ENCODE measurements at regions not wholly inside any gene's neighbourhood (a gene's known extent, or its start where the extent isn't known, plus 50 kb on each side); places are given as distances from the start of the nearest gene placed in this dataset.

- DNase-seq (ENCODE audit: low read depth, low spot score), result no peak
- no peak overlapping the region for H2AFZ ChIP-seq (ENCODE audit: low read depth, low read length)
- no peaks in the 10 kb centered on the region for H3K4me1 ChIP-seq (ENCODE audit: control insufficient read depth, extremely low read depth, insufficient read depth, low read length)
- no peaks in the 10 kb centered on the region for H3K9me1 ChIP-seq (replicated peaks; ENCODE audit: control insufficient read depth, extremely low read depth, insufficient read depth, low read length)
- dilution Hi-C loops (cut with MboI; ENCODE audit: extremely low pct_ligation_motif_present, low sequenced_read_pairs), result no loop called here
- FAIRE-seq, result no peak
- H3K9ac ChIP-seq (replicated peaks; ENCODE audit: extremely low read depth, insufficient read depth, low read length), result no peak overlapping the region
- no peak for TF ChIP-seq EZH2 (IDR thresholded peaks at IDR 0.05; ENCODE audit: borderline replicate concordance, low read depth, low read length, severe bottlenecking)
- TF ChIP-seq, protein P1, sequence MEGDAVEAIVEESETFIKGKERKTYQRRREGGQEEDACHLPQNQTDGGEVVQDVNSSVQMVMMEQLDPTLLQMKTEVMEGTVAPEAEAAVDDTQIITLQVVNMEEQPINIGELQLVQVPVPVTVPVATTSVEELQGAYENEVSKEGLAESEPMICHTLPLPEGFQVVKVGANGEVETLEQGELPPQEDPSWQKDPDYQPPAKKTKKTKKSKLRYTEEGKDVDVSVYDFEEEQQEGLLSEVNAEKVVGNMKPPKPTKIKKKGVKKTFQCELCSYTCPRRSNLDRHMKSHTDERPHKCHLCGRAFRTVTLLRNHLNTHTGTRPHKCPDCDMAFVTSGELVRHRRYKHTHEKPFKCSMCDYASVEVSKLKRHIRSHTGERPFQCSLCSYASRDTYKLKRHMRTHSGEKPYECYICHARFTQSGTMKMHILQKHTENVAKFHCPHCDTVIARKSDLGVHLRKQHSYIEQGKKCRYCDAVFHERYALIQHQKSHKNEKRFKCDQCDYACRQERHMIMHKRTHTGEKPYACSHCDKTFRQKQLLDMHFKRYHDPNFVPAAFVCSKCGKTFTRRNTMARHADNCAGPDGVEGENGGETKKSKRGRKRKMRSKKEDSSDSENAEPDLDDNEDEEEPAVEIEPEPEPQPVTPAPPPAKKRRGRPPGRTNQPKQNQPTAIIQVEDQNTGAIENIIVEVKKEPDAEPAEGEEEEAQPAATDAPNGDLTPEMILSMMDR (IDR thresholded peaks at IDR 0.05; ENCODE audit: extremely low read depth in 1 of 2, insufficient read depth in 1 of 2, low read depth in 1 of 2, low read length in 2 of 2), result no peak
- TF ChIP-seq MYC (IDR thresholded peaks at IDR 0.05; ENCODE audit: low read depth, low read length), result no peak
- no peak for TF ChIP-seq MAX (IDR thresholded peaks at IDR 0.05; ENCODE audit: insufficient read depth, insufficient read length)
- no peak for TF ChIP-seq GATA2 (IDR thresholded peaks at IDR 0.05; ENCODE audit: insufficient read depth, insufficient read length, low read depth, low read length)
- TF ChIP-seq JUN (IDR thresholded peaks at IDR 0.05; ENCODE audit: borderline replicate concordance, insufficient read depth, insufficient read length, low read depth), result no peak
- TF ChIP-seq POLR2AphosphoS5 (IDR thresholded peaks at IDR 0.05; ENCODE audit: insufficient read depth, low read depth, low read length), result no peak
- no peak for TF ChIP-seq FOS (IDR thresholded peaks at IDR 0.05; ENCODE audit: borderline replicate concordance, insufficient read depth, low read length)
- TF ChIP-seq POLR2A (IDR thresholded peaks at IDR 0.05; ENCODE audit: low read depth, low read length), result no peak
- H3K9me3 ChIP-seq (replicated peaks; ENCODE audit: control insufficient read depth, insufficient read depth, low read length), result no peaks in the 10 kb centered on the region
- intact Hi-C loops (cut with micrococcal nuclease), result no loop called here
- H3K36me3 ChIP-seq (ENCODE audit: control insufficient read depth in 2 of 2, extremely low read depth in 1 of 2, insufficient read depth in 2 of 2, low read length in 2 of 2), result no peaks in the 10 kb centered on the region
- H3K4me2 ChIP-seq (ENCODE audit: insufficient read depth, low read length), result no peak overlapping the region
- no TSS peak for BruUV-seq (replicated peaks)
- ChIA-PET CTCF (no interaction called here), POLR2A (no interaction called here)
- H3K27me3 ChIP-seq (ENCODE audit: control insufficient read depth in 2 of 2, insufficient read depth in 2 of 2, low read length in 2 of 2), result no peaks in the 10 kb centered on the region
- no peak overlapping the region for H3K27ac ChIP-seq (ENCODE audit: insufficient read depth, low read depth, low read length)
- H4K20me1 ChIP-seq (replicated peaks; ENCODE audit: control insufficient read depth, extremely low read depth, insufficient read depth, low read length), result no peaks in the 10 kb centered on the region
- H3K4me3 ChIP-seq (replicated peaks in 1 of 3; ENCODE audit: insufficient read depth in 1 of 3, low read depth in 1 of 3, low read length in 3 of 3), result no peak overlapping the region
- no peaks in the 10 kb centered on the region for H3K79me2 ChIP-seq (ENCODE audit: control insufficient read depth, insufficient read depth, low read length)
Observed at GRCh38 chr13:52974711-52975110, 53.9 kb upstream of the OLFM4 start.

Measured in endothelial cell of umbilical vein (primary cell).